PC-9 (cell line): ENCODE measurements at regions not wholly inside any gene's neighbourhood (a gene's known extent, or its start where the extent isn't known, plus 50 kb on each side); places are given as distances from the start of the nearest gene placed in this dataset.
"Not testable (repeated sequence)": the region's sequence is repeated elsewhere in the genome, so short reads cannot be mapped to it uniquely, and the experiment has no call there.

ENCODE experiments used
- BruUV-seq: library from RNA; stranded (reverse); fragments of 400-500 nt; replicated peaks from 2 replicates; lab custom pipeline; 2021; lab: Mats Ljungman, UMichigan
- CTCF ChIA-PET: fragments of 300-600 bp; sonication (Branson Sonifier 250); formaldehyde crosslinking; loops from one replicate; lab custom pipeline; 2022; ENCODE audit warnings: antibody characterized with exemption; lab: Charles Lee
- POLR2A ChIA-PET: fragments of 300-600 bp; sonication (Branson Sonifier 250); formaldehyde crosslinking; loops from one replicate; lab custom pipeline; 2022; ENCODE audit warnings: antibody characterized with exemption; ENCODE audit not compliant: unreplicated experiment; lab: Charles Lee
- DNase-seq, 2 experiments: peaks; one replicate each; pipeline versions ENCODE4 v3.0.0 to v3.0.0-alpha.2; 2015 to 2022; ENCODE audit warnings: mixed read lengths in 1 of 2
- H2AFZ ChIP-seq: fragments of 200-600 bp; sonication (generic); 2 replicates; pipeline ENCODE4 v1.8.1; 2017; ENCODE audit warnings: antibody characterized with exemption
- H3F3A ChIP-seq: fragments of 200-600 bp; sonication (generic); 2 replicates; pipeline ENCODE4 v1.8.1; 2017; ENCODE audit warnings: antibody characterized with exemption, mild to moderate bottlenecking, low read depth; ENCODE audit not compliant: insufficient read depth
- H3K27ac ChIP-seq: fragments of 200-600 bp; sonication (generic); 2 replicates; pipeline ENCODE4 v1.6.1; 2016; ENCODE audit warnings: mixed run types
- H3K27me3 ChIP-seq: fragments of 200-600 bp; sonication (generic); 2 replicates; pipeline ENCODE4 v1.6.1; 2016; ENCODE audit warnings: low read depth, mixed run types; ENCODE audit not compliant: insufficient read depth
- H3K36me3 ChIP-seq: fragments of 200-600 bp; sonication (generic); 2 replicates; pipeline ENCODE4 v1.6.1; 2016; ENCODE audit warnings: low read depth, mixed run types
- H3K4me1 ChIP-seq: fragments of 200-600 bp; sonication (generic); replicated peaks from 2 replicates; pipeline ENCODE4 v1.6.1; 2016; ENCODE audit warnings: mixed run types; ENCODE audit not compliant: insufficient read depth
- H3K4me2 ChIP-seq: fragments of 200-600 bp; sonication (generic); 2 replicates; pipeline ENCODE4 v1.6.1; 2017; ENCODE audit warnings: mixed run types
- H3K4me3 ChIP-seq: fragments of 200-600 bp; sonication (generic); 2 replicates; pipeline ENCODE4 v1.6.1; 2016; ENCODE audit warnings: mixed run types
- H3K79me2 ChIP-seq: fragments of 200-600 bp; sonication (generic); 2 replicates; pipeline ENCODE4 v1.6.1; 2017; ENCODE audit warnings: low read depth, mixed run types
- H3K9me2 ChIP-seq: fragments of 200-600 bp; sonication (generic); 2 replicates; pipeline ENCODE4 v1.8.1; 2017; ENCODE audit warnings: mild to moderate bottlenecking; ENCODE audit not compliant: insufficient read depth
- H3K9me3 ChIP-seq: fragments of 200-600 bp; sonication (generic); 2 replicates; pipeline ENCODE4 v1.8.1; 2016; ENCODE audit warnings: low read depth; ENCODE audit not compliant: insufficient read depth
- H4K20me1 ChIP-seq: fragments of 200-600 bp; sonication (generic); 2 replicates; pipeline ENCODE4 v1.8.1; 2017; ENCODE audit not compliant: insufficient read depth
- CTCF ChIP-seq: fragments of 200-600 bp; sonication (generic); conservative IDR thresholded peaks from 2 replicates; pipeline ENCODE4 v1.6.1; 2017; ENCODE audit warnings: mixed run types, antibody characterized with exemption, mild to moderate bottlenecking, moderate library complexity
- EZH2 ChIP-seq: fragments of 200-600 bp; sonication (generic); IDR thresholded peaks from 2 replicates; pipeline ENCODE4 v1.8.0; 2017; ENCODE audit warnings: antibody characterized with exemption, low read depth
- intact Hi-C: fragments of 100-400 bp; cut with micrococcal nuclease; formaldehyde crosslinking; loops from one replicate; pipeline ENCODE4 v1.10.0; 2022; ENCODE audit not compliant: unreplicated experiment

DNA sequence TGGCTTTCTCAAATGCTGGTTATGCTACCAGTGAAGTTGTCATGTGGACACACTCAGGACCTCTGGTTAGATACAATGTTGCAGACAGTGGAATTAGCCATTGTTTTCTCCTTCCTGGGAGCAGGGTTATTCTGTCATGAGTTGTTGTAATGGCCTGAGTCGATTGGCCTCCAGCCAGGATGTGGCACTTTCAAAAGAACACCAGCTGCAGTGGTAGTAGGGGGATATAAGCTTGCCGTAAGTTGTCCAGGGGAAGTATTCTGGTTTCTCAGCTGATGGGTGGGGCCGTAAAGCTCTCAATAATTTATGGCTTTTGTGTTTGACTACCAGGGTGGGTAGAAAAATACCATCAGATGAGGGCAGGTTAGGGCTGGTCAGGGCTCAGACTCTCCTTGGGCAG lies 697.5 kb upstream of the GNPDA2 start:
- DNase-seq = no peak
- ChIA-PET CTCF (no interaction called here), POLR2A (no interaction called here)
- Histone ChIP-seq H3K4me2 (no peak overlapping the region), H3K4me3 (no peak overlapping the region), H3K9me2 (no peaks in the 10 kb centered on the region), H4K20me1 (no peaks in the 10 kb centered on the region), H2AFZ (no peak overlapping the region), H3K27me3 (no peaks in the 10 kb centered on the region), H3K27ac (no peak overlapping the region), H3K79me2 (no peaks in the 10 kb centered on the region), H3K36me3 (no peaks in the 10 kb centered on the region), H3K4me1 (no peaks in the 10 kb centered on the region), H3F3A (no peaks in the 10 kb centered on the region), H3K9me3 (no peaks in the 10 kb centered on the region)
- intact Hi-C loops = no loop called here
- no peak for TF ChIP-seq EZH2
- no peak for TF ChIP-seq CTCF
- BruUV-seq = no TSS peak

- BruUV-seq, intact Hi-C loops, H3K9me3 ChIP-seq, H3K36me3 ChIP-seq, H3K27ac ChIP-seq, H3K79me2 ChIP-seq, H3K4me2 ChIP-seq, CTCF ChIA-PET, H4K20me1 ChIP-seq, H3K9me2 ChIP-seq, H3K4me3 ChIP-seq, H2AFZ ChIP-seq, H3F3A ChIP-seq, H3K4me1 ChIP-seq, H3K27me3 ChIP-seq, DNase-seq: not testable (repeated sequence)
- POLR2A ChIA-PET = interaction anchor here (0.5 kb wide), 1 partner anchor 1141 kb away, joined by 10 read pairs; no protein-coding TSS in a partner anchor
Observed at GRCh38 chr4:45420091-45420674, 693.8 kb upstream of the GNPDA2 start.

- no peak for TF ChIP-seq EZH2
- TF ChIP-seq CTCF = no peak
- H3K9me3 ChIP-seq = no peaks in the 10 kb centered on the region
- ChIA-PET CTCF (no interaction called here), POLR2A (no interaction called here)
- no peaks in the 10 kb centered on the region for H3K36me3 ChIP-seq
- H3K4me2 ChIP-seq = no peak overlapping the region
- no peaks in the 10 kb centered on the region for H3F3A ChIP-seq
- H3K9me2 ChIP-seq = no peaks in the 10 kb centered on the region
- H3K4me1 ChIP-seq = no peaks in the 10 kb centered on the region
- H4K20me1 ChIP-seq = no peaks in the 10 kb centered on the region
- BruUV-seq = no TSS peak
- H3K27me3 ChIP-seq = no peaks in the 10 kb centered on the region
- no peak overlapping the region for H2AFZ ChIP-seq
- no peak for DNase-seq
- no peak overlapping the region for H3K4me3 ChIP-seq
- intact Hi-C loops = no loop called here
- H3K79me2 ChIP-seq = no peaks in the 10 kb centered on the region
- no peak overlapping the region for H3K27ac ChIP-seq
Observed at GRCh38 chr4:45410701-45411210, 684.4 kb upstream of the GNPDA2 start.

GRCh38 chr4:45409536-45409935 lies 683.2 kb upstream of the GNPDA2 start:
- CTCF ChIA-PET = no interaction called here
- no peaks in the 10 kb centered on the region for H3K9me2 ChIP-seq
- POLR2A ChIA-PET = no interaction called here
- no peak overlapping the region for H2AFZ ChIP-seq
- no TSS peak for BruUV-seq
- H4K20me1 ChIP-seq = no peaks in the 10 kb centered on the region
- no peak overlapping the region for H3K27ac ChIP-seq
- no peaks in the 10 kb centered on the region for H3K27me3 ChIP-seq
- no peak for DNase-seq
- no peaks in the 10 kb centered on the region for H3K9me3 ChIP-seq
- H3F3A ChIP-seq = no peaks in the 10 kb centered on the region
- no peak overlapping the region for H3K4me2 ChIP-seq
- no peaks in the 10 kb centered on the region for H3K36me3 ChIP-seq
- no peaks in the 10 kb centered on the region for H3K79me2 ChIP-seq
- no peak overlapping the region for H3K4me3 ChIP-seq
- no peaks in the 10 kb centered on the region for H3K4me1 ChIP-seq
- intact Hi-C loops = no loop called here
- no peak for TF ChIP-seq CTCF
- TF ChIP-seq EZH2 = no peak
